Retina (tissue), 1 donor: ENCODE measurements at regions not wholly inside any gene's neighbourhood (a gene's known extent, or its start where the extent isn't known, plus 50 kb on each side); places are given as distances from the start of the nearest gene placed in this dataset.
"Not testable (repeated sequence)": the region's sequence is repeated elsewhere in the genome, so short reads cannot be mapped to it uniquely, and the experiment has no call there.

Experiments used
- DNase-seq: peaks from one replicate; pipeline ENCODE4 v3.0.0-alpha.2; 2016

DNA sequence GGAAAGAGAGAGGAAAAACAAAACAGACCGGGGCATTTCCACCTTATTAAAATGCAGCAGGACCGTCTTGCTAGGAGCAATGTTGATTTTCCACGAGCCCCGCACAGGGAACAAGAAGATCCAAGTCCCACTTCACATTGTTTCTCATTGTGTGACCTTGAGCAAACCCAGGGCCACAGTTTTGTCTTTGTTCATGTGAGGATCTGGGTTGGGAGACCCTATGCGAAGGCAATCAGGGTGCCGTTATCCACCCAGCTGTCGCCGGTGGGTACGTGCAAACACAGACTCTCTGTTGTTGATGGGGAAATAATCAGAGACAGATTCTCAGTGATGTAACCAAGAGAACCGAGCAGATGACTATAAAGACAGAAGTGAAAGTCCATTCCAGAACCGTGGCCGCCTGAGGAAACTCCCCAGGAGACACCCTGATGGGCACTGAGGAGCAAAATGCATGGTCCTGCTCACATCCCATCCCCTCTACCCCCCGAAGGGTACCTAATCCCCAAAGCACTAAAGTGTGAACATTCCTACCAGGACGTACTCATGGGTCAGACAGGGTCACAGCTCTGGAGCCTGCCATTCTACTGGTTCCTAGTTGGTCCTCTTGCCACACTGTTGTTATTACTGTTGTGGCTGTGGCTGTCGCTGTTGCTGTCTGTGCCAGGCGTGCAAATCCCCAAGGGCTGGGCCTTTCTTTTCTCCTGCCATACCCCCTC, 102.7 kb upstream of the RBPJ start:
- peak; percentile 20 for DNase-seq

DNA sequence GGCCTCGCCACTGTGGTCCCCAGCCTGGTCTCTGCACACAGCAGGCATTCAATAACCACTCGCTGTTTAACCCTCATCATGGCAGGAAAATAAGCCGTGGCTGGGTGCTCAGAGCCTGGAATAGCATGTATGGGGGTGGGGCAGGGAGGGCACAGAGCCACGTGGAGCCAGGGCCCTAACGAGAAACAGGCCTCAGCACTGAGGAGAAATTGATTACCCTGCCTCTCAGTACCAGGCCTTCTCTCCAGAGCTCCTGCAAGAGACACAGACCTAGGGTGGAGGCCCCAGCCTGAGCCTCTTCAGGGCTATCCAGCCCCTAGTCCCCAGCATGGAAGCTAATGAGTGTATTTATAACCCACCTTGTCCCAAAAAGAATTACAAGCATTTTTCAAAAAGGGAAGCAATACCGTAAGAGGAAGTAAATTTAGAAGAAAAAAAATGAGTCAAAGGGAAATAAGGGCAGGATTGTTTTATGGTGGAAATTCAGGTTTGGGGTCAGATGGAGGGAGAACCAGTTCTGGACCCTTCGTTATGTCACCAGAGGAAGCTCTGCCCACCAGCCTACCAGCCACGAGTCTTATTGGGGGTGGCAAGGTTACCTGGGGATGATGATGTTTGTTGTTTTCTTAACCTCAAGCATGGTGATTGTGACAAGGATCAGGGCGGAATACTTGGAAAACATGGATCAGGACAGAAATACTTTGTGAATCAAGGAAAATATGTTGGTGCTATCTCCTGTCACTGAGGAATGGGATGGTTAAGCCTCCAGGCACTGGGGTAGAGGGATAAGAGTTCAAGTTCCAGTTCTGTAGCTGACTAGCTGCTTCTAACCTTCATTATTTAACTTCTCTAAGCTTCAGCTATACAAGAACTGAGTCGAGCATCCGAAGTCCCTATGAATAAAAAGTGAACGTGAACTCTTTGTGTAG, 101.9 kb upstream of the RBPJ start:
- no peak for DNase-seq

DNA sequence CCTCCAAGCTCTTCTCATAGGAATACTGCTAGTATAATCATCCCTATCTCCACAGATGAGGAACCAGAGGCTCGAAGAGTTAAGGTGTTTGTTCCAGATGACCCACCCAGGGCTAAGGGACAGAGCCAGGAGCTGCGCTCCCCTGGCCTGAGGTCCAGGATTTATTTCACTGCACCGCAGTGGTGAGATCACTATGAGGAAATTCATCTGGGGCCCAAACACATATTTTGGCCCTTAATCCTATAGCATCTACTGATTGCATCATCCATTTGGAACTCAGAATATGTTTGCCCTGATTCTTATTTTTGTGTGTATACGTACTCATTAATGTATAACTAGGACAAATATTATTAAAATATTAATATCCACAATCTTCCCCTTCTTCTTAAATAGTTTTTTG, 100.1 kb upstream of the RBPJ start:
- no peak for DNase-seq

DNA sequence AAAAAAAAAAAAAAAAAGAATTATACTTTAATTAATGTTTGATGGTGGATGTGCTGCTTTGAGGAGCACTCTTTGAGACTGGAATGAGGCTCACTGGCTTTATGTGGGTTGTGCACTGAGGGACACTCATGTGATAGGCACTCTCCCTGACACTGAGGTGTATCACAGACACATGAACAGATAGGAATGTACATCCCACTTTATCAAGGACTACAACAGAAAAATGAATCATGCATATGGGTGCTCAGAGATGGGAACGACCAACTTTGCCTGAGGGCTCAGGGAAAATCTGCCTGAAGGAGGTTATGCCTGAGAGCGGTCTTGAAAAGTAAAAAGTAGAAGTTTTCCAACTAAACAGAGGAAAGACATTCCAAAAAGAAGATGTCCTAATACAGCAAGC, 97.7 kb upstream of the RBPJ start:
- no peak for DNase-seq

DNA sequence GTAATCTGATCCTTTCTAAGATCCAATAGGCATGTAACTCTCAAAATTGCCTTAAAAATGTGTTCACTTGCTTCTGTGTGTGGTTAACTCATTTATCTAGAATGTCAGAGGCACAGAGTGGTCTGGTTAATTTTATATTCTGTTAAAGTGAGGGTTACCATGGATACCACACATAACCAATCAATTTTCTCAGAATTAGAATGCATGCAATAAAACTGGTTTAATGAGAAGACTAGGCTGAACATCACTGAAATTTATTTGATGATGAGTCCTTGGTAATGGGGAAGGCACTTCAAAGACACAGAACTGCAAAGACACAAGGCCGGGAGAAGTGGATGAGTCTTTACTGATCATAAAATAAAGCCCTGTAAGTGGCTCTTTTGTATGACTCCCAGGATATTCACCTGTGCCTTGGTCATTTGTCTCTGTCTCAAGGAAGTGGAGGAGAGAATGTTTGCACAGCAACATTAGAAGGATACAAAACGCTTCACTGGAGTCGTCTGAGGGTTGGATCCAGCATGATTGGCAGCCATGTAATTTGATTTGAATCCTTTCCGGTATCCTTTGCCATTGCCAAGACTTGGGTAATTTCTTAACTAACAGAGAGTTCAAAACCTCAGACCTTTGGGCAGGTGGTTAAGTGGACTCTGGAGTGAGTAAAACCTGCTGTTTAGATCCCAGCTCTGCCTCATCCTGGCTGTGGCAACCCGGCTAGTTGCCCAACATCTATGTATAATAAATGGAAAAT, 94.0 kb upstream of the RBPJ start:
- no peak for DNase-seq

DNA sequence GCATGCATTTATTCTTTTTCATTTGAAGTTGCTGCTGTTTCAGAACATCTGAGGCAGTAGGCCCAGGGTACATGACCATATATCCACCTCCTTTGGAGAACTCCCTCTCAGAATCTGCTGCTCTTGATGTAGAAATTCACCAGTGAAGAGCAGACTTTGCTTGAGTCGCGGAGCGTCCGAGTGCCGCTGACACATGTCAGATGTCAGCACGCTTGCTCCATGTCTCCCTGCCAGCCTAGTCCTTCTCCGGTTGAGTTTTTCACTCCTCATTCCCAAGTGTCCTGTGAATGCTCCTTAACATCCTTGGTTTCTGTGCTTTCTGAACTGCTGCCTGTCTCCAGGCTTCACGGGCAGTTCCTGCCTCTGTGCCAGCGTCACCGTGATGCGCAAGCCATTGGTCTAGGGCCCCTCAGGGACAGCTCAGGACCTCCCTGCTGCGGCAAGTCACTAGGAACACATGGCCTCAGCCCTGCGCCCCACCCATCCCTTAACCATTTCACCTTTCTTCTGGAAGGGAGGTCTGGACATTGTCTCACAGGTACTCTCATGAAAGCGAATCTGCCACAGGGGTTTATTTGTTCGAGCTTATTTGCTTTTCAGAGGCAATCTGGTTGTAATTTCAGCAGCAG, 93.1 kb upstream of the RBPJ start:
- no peak for DNase-seq

DNA sequence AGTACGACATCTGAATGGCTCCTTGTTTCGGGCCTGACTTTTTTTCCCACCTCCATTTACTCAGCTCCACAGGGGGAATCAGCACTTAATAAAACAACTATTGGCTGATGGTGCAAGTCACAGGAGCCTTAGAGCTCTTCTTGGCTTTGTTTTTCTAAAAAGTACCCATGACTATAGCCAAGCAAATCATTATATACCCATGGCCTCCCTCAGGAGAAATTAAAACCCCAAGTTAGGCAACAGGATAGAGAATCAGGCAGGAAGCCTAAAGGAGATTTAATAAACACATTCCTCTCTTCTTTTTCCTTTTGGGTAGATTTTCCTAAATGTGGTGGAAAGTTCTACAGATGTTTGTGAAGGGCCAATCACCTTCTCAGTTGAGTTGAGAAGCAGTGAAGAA, 91.9 kb upstream of the RBPJ start:
- DNase-seq: no peak

DNA sequence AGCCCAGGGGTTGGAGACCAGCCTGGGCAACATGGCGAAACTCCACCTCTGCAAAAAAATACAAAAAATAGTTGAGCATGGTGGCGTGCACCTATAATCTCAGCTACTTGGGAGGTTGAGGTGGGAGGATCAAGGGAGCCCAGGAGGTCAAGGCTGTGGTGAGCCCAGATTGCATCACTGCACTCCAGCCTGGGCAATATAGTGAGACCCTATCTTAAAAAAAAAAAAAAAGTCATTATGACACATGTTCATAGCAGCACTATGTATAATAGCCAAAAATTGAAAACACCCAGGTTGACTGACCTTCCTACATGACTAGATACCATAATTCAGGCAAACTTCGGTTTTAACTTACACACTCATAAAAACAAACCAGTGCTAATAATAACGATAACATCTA, 90.8 kb upstream of the RBPJ start:
- DNase-seq: no peak

DNA sequence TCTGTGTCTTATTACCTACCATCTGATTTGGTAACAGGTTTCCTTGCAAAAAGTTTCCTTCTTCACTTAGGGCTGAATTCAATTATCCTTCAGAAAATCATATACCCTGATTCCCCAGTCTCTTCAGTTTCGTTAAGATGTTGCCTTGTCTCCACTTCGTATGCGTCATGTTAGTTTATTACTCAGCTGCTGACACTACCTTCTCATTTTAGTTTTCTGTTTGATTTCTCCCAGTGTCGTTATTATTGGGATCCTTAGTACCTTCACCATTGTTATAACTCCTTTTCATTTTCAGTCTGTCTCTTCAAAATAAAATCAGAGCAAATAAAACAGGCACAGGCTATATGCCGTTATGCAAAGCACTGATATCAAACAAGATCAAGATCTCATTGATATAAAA, 87.5 kb upstream of the RBPJ start:
- DNase-seq: no peak

DNA sequence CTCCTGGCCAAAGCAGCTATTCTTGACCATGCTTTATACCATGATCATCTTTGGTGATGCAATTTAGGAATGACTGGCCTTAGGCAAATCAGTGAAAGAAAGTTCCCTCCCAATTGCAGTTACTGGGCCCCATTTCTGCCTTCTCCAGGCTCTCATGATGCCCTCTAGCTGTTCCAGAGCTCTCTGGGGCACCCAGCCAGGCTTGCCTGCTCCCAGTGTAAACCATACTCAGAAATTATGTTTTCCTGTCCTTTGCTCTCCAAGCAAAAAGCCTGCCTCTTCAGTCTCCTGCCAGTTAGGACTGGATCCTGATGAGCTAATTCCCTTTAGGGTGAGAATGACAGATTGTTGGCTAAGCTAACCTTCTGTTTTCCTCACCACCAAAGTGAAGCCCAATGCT, 85.3 kb upstream of the RBPJ start:
- DNase-seq: no peak

DNA sequence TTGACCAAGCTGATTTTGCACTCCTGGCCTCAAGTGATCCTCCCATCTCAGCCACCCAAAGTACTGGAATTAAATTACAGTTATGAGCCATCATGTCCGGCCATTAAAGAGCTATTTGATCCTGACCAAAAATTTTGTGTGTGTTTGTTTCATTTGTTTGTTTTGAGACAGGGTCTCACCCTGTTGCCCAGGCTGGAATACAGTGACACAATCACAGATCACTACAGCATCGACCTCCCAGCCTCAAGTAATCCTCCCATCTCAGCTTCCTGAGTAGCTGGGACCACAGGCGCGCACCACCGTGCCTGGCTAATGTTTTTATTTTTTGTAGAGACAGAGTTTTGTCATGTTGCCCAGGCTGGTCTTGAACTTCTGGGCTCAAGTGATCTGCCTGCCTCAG, 82.9 kb upstream of the RBPJ start:
- no peak for DNase-seq

DNA sequence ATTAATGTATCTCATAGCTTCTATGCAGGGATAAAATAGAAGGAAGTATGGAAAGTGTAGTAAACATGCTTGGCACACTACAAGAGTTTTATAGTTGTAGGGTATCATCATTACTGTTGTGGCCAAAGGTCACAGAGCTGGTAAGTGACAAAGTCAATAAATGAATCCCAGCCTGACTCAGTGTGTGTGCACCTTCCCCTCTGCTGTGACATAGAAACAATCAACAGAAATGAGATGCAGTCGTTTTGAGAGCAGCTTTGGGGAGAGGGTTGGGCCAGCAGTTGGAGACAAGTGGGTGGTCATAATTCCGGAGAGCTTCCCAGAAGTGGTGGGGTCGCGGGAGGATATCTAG, 82.4 kb upstream of the RBPJ start:
- no peak for DNase-seq

DNA sequence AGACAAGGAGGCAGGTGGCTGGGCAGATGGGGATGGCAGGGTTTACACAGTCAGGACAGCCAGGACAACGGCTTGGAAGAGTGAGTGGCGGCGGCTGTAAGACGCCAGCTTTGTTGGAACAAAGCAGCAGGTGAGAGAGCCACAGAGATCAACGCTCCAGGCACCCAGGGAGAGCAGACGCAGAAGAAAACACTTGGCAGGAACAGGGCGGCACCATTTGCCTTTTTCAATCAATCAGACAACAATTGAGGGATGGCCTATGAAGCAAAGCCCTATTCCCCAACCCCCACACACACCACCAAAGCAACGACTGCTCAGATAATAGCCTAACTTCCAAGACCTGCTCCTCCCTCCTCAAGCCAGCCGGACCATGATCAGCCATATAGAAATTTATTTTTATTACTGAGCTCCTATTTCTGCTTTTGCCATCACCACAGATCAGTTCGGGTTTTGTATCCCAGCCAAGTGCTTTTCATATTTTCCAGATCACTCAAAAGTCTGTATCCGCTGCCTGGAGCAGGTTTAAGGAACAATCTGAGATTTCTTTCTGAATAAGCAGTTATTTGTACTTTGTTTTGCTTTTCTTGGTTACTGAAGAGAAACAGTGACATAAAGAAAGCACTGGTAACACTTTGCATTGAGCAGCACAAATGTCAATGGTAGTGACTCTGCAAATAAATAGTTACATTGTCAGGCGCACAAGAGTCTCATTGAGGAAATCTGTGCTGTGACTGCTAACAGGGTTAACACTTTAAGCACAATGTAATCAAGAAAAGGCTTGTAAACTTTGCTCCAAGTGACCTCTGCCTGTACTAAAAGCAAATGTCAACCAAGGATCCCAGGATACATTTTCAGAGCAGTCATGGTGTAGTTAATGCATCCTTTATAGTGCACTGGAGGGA, 81.8 kb upstream of the RBPJ start:
- DNase-seq: peak; percentile 74

DNA sequence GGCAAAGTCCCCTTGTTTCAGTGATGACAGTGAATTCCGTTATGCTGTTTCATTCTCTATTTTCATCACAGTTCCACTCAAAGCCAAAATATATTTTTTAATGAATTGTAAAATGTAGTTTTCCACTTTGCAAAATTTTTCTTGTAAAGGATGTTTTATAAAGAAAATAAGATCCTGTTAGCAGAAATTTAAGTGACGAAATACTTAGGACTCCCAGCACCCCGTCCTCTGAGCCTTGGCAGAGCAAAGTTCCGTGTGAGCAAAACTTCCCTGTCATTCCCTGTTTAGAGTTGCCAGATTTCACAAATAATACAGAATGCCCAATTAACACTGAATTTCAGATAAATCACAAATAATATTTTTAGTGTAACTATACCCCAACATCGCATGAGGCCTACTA, 81.0 kb upstream of the RBPJ start:
- no peak for DNase-seq

DNA sequence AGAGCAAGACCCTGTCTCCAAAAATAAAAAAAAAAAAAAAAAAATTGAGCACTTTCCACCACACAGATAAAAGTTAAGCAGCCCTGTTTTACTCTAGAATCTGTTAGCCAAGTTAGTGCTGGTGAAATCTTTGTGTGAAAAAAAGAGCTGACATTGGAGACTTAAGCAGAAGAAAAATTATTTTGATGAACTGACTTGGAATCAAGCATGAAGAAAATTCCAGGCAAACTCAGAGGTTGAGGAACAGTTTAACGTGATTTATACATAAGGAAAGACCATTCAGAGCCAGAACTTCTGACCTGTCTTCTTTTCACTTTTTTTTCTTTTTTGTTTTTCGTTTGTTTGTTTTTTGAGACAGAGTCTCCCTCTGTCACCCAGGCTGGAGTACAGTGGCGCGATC, 79.6 kb upstream of the RBPJ start:
- no peak for DNase-seq

DNA sequence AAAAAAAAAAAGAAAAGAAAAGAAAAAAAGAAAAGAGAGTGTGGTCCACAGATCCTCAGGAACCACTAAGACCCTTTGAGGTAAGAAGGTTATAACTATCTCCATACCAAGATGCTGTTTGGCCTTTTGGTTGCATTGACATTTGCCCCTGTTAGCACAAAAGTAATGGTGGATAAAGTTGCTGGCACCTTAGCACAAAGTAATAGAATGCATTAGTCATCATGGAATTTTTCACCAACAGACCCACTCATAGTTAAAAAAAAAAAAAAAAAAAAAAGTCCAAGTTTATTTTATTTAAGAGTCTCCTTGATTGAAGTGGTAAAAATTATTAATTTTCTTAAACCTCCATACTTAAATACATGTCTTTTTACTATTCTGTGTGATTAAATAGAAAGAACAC, 78.4 kb upstream of the RBPJ start:
- no peak for DNase-seq

DNA sequence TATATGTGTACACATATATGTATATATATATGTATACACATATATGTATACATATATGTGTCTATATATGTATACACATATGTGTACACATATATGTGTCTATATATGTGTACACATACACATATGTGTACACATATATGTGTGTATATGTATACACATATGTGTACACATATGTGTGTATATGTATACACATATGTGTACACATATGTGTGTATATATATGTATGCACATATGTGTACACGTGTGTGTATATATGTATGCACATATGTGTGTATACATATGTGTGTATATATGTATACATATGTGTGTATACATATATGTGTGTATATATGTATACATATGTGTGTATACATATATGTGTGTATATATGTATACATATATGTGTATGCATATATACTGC, 76.7 kb upstream of the RBPJ start:
- not testable (repeated sequence) for DNase-seq

DNA sequence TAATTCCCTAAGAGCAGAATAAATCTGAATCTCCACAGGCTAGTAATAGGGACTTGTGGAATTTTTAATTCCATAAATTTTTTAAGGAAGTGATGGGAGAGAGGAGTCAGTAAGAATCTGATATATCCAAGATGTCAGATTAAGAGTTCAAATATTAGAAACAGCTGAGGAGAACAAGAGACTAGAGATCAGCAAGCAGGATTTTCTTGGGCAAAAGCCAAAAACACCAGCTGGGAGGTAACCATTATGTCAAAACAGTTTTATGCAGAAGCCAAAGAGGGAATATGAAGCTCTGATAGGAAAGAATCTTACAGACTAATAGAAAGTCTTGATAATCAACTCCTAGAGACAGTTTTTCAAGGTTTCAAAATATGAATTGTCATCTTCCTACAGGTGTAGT, 72.2 kb upstream of the RBPJ start:
- DNase-seq: no peak

DNA sequence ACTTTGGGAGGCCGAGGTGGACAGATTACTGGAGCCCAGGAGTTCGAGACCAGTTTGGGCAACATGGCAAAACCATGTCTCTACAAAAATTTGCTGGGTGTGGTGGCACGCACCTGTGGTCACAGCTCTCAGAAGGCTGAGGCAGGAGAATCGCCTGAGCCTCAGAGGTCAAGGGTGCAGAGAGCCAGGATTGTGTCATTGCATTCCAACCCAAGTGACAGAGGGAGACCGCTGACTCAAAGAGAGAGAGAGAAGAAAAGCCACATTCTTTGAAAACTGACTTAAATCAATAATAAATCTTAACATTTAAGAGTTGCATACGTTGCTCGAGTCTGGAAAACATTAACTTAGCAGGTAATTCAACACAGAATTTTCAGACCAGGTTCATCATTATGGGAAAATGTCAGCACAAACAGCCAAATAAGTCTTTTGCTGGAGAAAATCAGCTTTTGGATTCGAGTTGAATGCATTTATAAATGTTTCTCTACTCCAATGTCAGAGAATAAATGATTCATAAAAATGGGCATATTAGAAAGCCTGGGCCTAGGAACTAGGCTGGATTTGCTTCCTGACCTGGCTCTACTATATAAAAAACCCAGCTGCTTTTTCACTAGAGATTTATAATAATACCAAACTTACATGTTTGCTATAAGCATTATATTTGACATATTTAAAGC, 68.3 kb upstream of the RBPJ start:
- no peak for DNase-seq

DNA sequence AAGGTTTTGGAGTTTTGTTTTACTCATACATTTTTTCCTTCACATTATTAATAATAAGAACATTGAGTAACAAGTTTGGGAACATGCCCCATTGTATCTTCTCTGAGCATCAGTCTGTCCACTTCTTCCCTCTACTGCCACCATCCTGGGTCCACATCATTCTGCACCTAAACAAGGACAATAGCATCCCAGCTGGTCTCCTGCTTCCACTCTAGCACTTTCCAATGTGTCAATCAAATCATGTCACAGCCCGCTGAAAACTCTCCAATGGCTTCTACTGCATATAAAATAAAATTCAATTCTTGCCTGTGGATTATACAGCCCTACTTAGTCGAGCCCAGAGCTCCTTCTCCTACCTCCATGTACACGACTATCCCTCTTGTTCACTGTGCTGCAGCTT, 66.8 kb upstream of the RBPJ start:
- DNase-seq: no peak

DNA sequence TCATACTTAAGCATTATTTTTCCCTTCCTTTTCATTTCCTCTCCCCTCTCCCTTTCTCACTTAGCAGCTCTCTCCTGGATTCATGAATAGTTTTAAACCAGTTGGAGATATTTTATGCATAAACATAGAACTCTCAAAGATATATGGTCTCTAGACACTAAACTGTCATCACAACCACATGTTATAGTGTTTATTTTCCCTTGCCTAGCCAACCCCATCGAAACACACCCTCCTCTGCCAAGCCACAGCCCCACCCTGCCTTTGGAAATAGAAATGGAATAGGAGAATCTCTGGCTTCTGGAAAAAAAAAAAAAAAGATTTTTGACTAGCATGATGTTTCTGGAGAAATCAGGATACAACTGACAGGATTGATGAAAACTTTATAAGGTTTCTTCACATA, 64.8 kb upstream of the RBPJ start:
- no peak for DNase-seq

DNA sequence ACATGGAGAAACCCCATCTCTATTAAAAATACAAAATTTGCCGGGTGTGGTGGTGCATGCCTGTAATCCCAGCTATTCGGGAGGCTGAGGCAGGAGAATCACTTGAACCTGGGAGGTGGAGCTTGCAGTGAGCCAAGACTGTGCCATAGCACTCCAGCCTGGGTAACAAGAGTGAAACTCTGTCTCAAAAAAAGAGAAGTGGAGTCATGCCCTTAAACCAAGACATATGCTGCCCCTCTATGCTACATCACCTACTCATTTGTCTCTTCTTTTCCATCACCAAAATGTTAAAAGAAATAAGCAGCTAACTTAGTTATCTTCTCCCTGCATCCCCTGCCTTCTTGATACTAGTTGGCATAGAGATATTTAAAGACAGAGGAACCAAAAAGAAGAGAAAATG, 63.4 kb upstream of the RBPJ start:
- not testable (repeated sequence) for DNase-seq
